Prostate gland (tissue), 2 donors: ENCODE measurements at regions not wholly inside any gene's neighbourhood (a gene's known extent, or its start where the extent isn't known, plus 50 kb on each side); places are given as distances from the start of the nearest gene placed in this dataset.

Source experiments
- POLR2A ChIP-seq: fragments of 450-650 bp; IDR thresholded peaks from one replicate; pipeline ENCODE4 v1.6.1; 2016; ENCODE audit warnings: antibody characterized with exemption, mild to moderate bottlenecking
- POLR2AphosphoS5 ChIP-seq: sonication (generic); formaldehyde crosslinking; IDR thresholded peaks from one replicate; pipeline ENCODE4 v1.6.1; 2017; ENCODE audit warnings: antibody characterized with exemption
- TF ChIP-seq, protein P1 (sequence below), 4 experiments: fragments of 200-600 bp in 2 of 4; fragments of 450-650 bp in 2 of 4; sonication (generic) in 2 of 4; IDR thresholded peaks; 1 replicate in 3 of 4; 2 replicates in 1 of 4; pipeline ENCODE4 v1.5.1; 2016 to 2019; ENCODE audit warnings: antibody characterized with exemption in 4 of 4, mild to moderate bottlenecking in 2 of 4, moderate library complexity in 2 of 4

GRCh38 chr2:59882279-59882678 is 671.2 kb downstream of the BCL11A start:
- TF ChIP-seq POLR2A (no peak), POLR2AphosphoS5 (no peak)
- TF ChIP-seq, protein P1, sequence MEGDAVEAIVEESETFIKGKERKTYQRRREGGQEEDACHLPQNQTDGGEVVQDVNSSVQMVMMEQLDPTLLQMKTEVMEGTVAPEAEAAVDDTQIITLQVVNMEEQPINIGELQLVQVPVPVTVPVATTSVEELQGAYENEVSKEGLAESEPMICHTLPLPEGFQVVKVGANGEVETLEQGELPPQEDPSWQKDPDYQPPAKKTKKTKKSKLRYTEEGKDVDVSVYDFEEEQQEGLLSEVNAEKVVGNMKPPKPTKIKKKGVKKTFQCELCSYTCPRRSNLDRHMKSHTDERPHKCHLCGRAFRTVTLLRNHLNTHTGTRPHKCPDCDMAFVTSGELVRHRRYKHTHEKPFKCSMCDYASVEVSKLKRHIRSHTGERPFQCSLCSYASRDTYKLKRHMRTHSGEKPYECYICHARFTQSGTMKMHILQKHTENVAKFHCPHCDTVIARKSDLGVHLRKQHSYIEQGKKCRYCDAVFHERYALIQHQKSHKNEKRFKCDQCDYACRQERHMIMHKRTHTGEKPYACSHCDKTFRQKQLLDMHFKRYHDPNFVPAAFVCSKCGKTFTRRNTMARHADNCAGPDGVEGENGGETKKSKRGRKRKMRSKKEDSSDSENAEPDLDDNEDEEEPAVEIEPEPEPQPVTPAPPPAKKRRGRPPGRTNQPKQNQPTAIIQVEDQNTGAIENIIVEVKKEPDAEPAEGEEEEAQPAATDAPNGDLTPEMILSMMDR (IDR thresholded peaks at IDR 0.05), result no peak
